ENCODE measurements at regions not wholly inside any gene's neighbourhood (a gene's known extent, or its start where the extent isn't known, plus 50 kb on each side); places are given as distances from the start of the nearest gene placed in this dataset.

DNA sequence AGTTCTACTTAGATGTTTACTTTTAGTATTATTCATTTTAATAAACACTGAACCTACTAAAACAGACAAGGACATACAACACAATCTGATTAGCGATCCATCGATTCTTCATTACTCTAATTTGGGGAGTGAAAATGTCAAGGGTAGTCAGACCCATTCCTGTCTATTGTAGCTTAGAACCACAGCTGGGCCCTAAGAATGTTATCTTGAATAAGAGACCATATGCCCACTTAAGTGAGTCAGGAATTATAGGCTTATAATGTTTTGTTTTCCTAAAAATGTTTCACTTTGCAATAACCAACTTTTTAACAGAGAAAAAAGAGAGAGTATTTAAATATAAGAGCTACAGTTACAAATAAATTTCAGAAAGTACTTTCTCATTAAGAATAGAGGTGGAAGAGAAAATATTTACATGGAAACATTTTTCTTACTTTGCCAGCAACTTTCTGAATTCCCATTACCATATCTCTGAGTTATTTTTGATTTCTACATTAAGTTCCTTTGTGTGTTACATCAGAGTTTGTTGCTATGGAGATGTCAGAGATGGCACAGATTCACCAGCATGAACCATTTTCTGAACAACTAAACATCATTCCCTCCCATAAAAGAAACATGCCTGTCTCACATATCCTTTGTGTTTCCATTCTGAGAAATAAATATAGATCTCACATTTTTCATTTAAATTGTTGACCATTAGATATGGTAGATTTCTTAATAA is 75.4 kb upstream of the SLC13A1 start:
- TF ChIP-seq EP300 (IDR thresholded peaks at IDR 0.05) (no peak), POLR2A (IDR thresholded peaks at IDR 0.05; ENCODE audit: low read depth) (no peak), CTCF (IDR thresholded peaks at IDR 0.05) (no peak), POLR2AphosphoS5 (IDR thresholded peaks at IDR 0.05) (no peak)

All from esophagus muscularis mucosa (tissue), 4 donors.